HUES64 (cell line): ENCODE measurements at regions not wholly inside any gene's neighbourhood (a gene's known extent, or its start where the extent isn't known, plus 50 kb on each side); places are given as distances from the start of the nearest gene placed in this dataset.

Experiments used
- H3K27ac ChIP-seq: 2 replicates; pipeline ENCODE4 v1.7.0; 2013; ENCODE audit warnings: low read depth, low read length, inconsistent platforms
- H3K27me3 ChIP-seq: 2 replicates; pipeline ENCODE4 v1.6.1; 2013; ENCODE audit warnings: mild to moderate bottlenecking, low read length; ENCODE audit not compliant: insufficient read depth
- H3K36me3 ChIP-seq: 2 replicates; pipeline ENCODE4 v1.6.1; 2013; ENCODE audit warnings: mild to moderate bottlenecking, low read length; ENCODE audit not compliant: insufficient read depth
- H3K4me1 ChIP-seq: 2 replicates; pipeline ENCODE4 v1.6.1; 2013; ENCODE audit warnings: mild to moderate bottlenecking, low read length, moderate library complexity; ENCODE audit not compliant: insufficient read depth
- H3K4me3 ChIP-seq: 2 replicates; pipeline ENCODE4 v1.5.1; 2013; ENCODE audit warnings: mild to moderate bottlenecking, low read length, moderate library complexity
- H3K9ac ChIP-seq: 2 replicates; pipeline ENCODE4 v1.6.1; 2013; ENCODE audit warnings: mild to moderate bottlenecking, low read depth, low read length
- H3K9me3 ChIP-seq: 2 replicates; pipeline ENCODE4 v1.6.1; 2013; ENCODE audit warnings: low read depth, low read length; ENCODE audit not compliant: insufficient read depth
- WGBS: fragments of 150-250, 120-280 bp; methylation state at CpG from one replicate; pipeline ENCODE4 v1.1.7; 2013; ENCODE audit warnings: missing lambda C conversion rate; 5-methylcytosine and 5-hydroxymethylcytosine counted together

DNA sequence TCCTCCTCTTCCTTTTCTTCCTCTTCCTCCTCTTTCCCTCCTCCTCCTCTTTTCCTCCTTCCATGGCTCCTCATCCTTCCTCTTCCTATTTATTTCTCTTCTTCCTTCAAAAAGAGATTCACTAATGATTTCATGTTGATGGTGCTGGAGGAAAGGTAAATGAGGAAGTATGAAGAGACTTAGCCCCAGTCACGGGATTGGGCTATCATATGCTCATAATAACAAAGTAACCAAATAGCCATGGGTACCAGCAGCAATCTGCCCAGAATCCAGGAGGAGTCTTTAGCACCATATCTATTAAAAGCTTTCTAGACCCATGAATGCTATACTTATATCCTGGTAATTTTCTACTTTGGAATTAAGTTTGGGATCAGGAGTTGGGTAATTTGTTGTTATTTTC, 910.9 kb upstream of the MAP3K7 start:
- 89% methylated on average over 1 of the region's 1 CpG for WGBS
- no peaks in the 10 kb centered on the region for H3K36me3 ChIP-seq
- no peaks in the 10 kb centered on the region for H3K4me1 ChIP-seq
- no peak overlapping the region for H3K4me3 ChIP-seq
- H3K9ac ChIP-seq, result no peak overlapping the region
- no peaks in the 10 kb centered on the region for H3K27me3 ChIP-seq
- no peaks in the 10 kb centered on the region for H3K9me3 ChIP-seq
- no peak overlapping the region for H3K27ac ChIP-seq

DNA sequence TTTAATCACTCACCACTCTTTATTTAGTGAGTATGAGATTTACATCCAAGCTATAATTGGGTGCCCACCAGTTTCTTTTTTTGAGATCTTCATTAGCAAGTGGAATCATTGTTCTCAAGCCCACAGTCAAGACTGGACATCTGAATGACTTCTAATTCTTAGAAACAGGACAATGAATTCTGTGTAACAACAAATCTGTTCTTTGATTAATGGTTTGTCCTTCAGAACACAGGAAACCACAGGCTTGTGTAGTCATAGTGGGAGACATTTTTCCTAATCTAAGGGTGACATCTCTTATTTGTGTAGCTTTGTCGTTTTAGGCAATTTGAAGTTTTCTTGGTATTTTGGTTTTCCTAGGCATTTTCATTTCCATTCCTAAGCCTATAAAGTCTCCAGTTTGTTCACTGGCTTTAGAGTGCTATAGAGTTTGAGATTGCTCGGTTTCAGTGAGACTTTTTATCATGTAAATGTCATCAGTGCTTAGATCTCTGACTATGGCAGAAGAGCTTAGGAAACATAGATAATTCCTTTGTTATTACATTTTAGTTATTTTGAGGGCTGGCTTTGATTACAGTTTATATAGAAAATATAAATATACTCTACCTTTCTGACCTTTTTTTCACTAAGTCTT, 903.9 kb upstream of the MAP3K7 start:
- Histone ChIP-seq H3K4me1 (peaks cover 17% of the 10 kb centered on the region), H3K9me3 (no peaks in the 10 kb centered on the region), H3K27me3 (no peaks in the 10 kb centered on the region), H3K9ac (no peak overlapping the region), H3K4me3 (no peak overlapping the region), H3K27ac (no peak overlapping the region), H3K36me3 (no peaks in the 10 kb centered on the region)
- WGBS, result 48% methylated on average over 2 of the region's 2 CpGs

DNA sequence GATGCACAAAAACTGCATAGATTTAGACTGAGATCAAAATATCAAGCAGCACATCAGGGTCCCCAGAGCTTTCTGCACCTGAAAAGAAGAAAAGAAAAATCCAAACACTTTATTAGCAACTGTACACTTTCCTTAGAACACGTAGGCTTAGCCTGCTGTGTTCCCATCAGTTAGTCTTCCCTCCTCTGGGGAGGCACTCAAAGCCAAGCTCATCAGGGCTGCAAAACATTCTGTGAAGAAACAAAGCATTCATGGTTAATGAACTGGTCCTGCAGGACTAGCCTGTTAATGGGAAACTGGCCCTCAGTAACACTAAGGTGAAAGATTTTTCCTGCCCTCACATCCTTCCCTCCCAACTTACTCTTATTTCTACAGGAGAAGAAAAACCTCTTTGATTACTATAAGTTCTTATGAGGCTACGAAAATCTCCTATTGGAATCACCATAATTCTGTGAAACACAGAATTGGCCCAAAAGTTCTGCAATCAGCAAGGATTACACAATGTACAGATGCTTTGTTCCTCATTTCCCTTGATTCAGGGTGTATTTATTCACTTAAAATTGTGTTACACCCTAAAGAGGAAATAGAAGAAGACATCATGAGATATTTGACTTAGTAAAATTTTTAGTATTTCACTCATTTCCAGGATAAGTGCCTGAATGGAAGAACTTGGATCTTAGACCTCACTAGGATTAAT, 901.0 kb upstream of the MAP3K7 start:
- peaks cover 17% of the 10 kb centered on the region for H3K4me1 ChIP-seq
- H3K27ac ChIP-seq, result no peak overlapping the region
- H3K27me3 ChIP-seq, result no peaks in the 10 kb centered on the region
- 76% methylated on average over 2 of the region's 2 CpGs for WGBS
- H3K36me3 ChIP-seq, result no peaks in the 10 kb centered on the region
- H3K9ac ChIP-seq, result no peak overlapping the region
- no peak overlapping the region for H3K4me3 ChIP-seq
- no peaks in the 10 kb centered on the region for H3K9me3 ChIP-seq

DNA sequence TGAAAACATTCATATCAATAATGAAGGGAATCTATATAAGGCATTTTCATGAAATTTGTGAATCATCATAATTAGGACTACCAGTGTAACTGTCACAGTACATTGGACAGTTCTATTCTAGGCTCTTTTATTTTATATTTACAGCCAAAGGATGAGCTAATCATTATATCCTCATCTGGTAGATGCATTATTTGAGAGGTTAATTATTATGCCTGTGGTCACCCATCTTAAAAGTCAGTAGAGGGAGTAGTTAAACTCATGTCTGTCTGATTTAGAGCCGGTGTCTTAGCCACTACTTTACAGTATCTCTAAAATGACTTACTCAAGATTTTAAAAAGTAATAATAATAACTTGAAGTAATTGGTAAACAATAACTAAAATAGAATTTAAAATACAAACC, 899.3 kb upstream of the MAP3K7 start:
- Histone ChIP-seq H3K4me3 (no peak overlapping the region), H3K9ac (no peak overlapping the region), H3K36me3 (no peaks in the 10 kb centered on the region), H3K27ac (no peak overlapping the region), H3K27me3 (no peaks in the 10 kb centered on the region), H3K9me3 (no peaks in the 10 kb centered on the region), H3K4me1 (peaks cover 14% of the 10 kb centered on the region)
- 100% methylated on average over 1 of the region's 1 CpG for WGBS

DNA sequence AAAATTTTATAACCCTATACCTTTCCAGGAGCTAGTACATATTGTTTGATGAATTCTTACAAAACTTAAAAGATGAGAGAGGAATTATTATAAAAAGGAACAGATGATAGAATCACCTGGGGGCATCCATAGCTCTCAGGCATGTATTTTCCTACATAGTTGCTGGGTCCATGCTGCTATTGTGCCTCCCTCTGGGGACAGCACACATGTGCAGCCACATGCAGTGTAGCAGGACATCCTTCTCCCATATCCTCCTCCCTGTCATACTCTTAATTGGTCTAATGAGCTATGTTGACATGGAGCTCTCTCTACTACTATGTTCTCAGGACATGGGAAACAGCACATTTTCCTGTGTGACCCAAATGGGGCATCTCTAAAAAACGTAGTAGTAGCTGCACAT, 898.2 kb upstream of the MAP3K7 start:
- H3K4me1 ChIP-seq, result peaks cover 7% of the 10 kb centered on the region; the same call in 1 of the 2 replicates
- 81% methylated on average over 1 of the region's 1 CpG for whole genome bisulfite sequencing
- no peaks in the 10 kb centered on the region for H3K27me3 ChIP-seq
- H3K27ac ChIP-seq, result no peak overlapping the region
- no peaks in the 10 kb centered on the region for H3K36me3 ChIP-seq
- no peaks in the 10 kb centered on the region for H3K9me3 ChIP-seq
- no peak overlapping the region for H3K4me3 ChIP-seq
- no peak overlapping the region for H3K9ac ChIP-seq

DNA sequence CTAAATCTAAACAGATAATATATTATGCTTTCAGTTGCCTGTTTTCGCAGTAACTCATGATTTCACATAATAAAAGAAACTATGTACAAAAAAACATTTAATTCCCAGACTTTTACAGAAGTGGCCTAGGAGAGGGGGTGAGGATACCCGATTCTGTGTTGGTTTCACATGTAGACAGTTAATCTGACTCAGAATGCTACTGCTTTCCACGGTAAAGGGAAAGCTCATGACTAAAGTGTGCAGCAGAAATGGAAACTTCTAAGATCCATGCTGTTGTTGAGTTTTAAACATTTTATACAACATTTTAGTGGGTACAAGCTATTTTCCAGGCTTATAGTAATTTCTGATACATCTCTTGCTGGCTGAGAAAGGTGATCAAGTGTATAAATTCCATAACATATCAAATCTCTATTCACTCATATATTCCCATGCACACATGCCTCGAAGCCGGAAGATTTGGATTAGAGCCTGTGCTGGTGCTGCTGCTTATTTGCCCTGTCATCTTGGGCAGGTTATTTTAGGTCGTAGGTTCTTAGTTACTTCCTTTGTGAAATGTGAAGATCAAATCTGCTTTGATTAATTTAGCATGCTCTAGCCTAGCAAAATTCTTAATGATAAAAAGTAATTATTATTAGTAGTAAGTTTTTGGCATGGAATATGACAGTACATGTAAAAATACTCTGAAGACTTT, 896.7 kb upstream of the MAP3K7 start:
- Histone ChIP-seq H3K9me3 (no peaks in the 10 kb centered on the region), H3K27ac (no peak overlapping the region), H3K4me1 (peaks cover 7% of the 10 kb centered on the region; the same call in 1 of the 2 replicates), H3K4me3 (no peak overlapping the region), H3K36me3 (no peaks in the 10 kb centered on the region), H3K9ac (no peak overlapping the region), H3K27me3 (no peaks in the 10 kb centered on the region)
- 95% methylated on average over 6 of the region's 6 CpGs for WGBS

DNA sequence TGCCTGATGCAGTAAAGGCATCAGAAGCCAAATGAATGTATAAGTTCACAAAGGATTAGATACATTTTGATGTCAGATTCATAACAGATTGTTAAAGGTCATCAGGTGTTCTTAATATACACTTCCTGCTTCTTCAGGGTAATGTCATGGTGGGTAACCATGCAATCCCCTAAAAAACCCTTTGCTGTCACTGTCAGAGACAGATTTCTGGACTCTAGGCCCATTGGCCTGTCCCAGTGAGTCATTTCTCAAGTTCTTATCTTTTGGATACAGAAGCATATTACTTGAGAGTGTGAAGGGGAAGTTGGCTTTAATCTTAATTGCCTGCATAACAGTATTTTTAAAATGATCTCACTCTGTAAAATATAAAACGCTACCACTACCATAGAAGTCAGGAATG, 895.6 kb upstream of the MAP3K7 start:
- 100% methylated on average over 1 of the region's 1 CpG for WGBS

DNA sequence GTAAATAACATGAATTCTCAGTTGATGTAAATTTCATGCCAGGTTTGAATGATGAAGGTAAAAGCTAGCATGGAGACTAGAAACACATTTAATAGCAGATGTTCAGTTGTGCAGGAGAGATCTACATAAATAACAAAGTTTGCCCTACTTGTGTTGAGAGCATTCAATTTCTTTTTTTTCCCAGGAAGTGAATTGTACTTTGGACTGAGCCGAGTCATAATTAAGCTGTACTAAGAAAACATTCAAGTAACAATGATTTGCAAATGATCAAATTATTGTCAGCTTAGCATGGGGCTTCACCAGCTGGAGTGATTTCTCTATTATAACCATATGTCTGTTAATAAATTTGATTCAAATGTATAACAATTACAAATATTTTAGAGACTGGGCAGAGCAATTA, 893.5 kb upstream of the MAP3K7 start:
- Histone ChIP-seq H3K27ac (no peak overlapping the region), H3K27me3 (no peaks in the 10 kb centered on the region), H3K4me1 (0 out of 2 replicates have a peak, but pooled peaks cover 6% of the 10 kb centered on the region), H3K4me3 (no peak overlapping the region), H3K9ac (no peak overlapping the region), H3K36me3 (no peaks in the 10 kb centered on the region), H3K9me3 (no peaks in the 10 kb centered on the region)
- no CpG with 5 or more reads among the region's 1 CpG for WGBS

More for the DNA sequence above, 895.6 kb upstream of the MAP3K7 start:
- no peaks in the 10 kb centered on the region for H3K36me3 ChIP-seq
- no peaks in the 10 kb centered on the region for H3K9me3 ChIP-seq
- peaks cover 1% of the 10 kb centered on the region; the same call in 1 of the 2 replicates for H3K4me1 ChIP-seq
- no peak overlapping the region for H3K9ac ChIP-seq
- H3K27me3 ChIP-seq, result no peaks in the 10 kb centered on the region
- no peak overlapping the region for H3K4me3 ChIP-seq
- no peak overlapping the region for H3K27ac ChIP-seq

DNA sequence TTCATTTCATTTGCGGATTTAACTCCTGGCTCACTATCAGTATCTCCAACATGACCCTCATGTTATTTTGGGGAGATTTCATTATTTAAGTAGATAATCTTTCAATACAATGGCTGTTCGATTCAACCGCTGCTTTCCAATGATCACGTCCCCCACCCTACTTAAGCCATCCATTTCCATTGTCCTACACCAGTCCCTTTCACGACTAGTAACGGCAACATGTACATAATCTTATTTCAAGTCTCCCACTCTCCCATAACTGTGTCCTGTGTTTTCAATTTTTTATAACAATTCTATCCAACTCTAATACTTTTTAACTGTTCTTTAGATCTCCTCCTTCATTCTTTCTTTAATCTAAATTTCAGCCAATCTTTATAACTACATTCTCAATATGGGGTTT, 890.8 kb upstream of the MAP3K7 start:
- Histone ChIP-seq H3K27me3 (no peaks in the 10 kb centered on the region), H3K27ac (no peak overlapping the region), H3K36me3 (no peaks in the 10 kb centered on the region), H3K9me3 (no peaks in the 10 kb centered on the region), H3K4me3 (no peak overlapping the region), H3K9ac (no peak overlapping the region), H3K4me1 (0 out of 2 replicates have a peak, but pooled peaks cover 6% of the 10 kb centered on the region)
- WGBS, result 95% methylated on average over 6 of the region's 6 CpGs

DNA sequence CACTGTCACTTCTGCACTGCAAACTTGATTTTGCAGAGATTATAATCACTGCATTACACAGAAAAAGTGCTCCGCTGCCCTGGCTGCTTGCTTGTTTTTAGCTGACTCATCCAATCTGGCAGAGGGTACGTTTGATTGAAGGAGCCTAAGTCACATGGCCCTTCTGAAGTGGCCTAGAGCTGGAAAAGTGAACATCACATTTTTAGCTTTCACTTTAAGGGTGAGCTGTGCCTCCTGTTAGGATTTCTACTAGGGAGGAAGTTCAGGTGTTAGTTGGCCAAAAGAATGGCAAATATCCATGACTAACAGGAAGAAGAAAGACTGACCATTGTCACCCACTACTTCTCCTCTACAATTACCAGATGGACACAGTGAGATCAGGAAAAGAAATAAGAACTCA, 889.1 kb upstream of the MAP3K7 start:
- Histone ChIP-seq H3K27me3 (no peaks in the 10 kb centered on the region), H3K27ac (no peak overlapping the region), H3K4me1 (0 out of 2 replicates have a peak, but pooled peaks cover 6% of the 10 kb centered on the region), H3K36me3 (no peaks in the 10 kb centered on the region), H3K9ac (no peak overlapping the region), H3K4me3 (no peak overlapping the region), H3K9me3 (no peaks in the 10 kb centered on the region)
- WGBS, result 78% methylated on average over 2 of the region's 2 CpGs

DNA sequence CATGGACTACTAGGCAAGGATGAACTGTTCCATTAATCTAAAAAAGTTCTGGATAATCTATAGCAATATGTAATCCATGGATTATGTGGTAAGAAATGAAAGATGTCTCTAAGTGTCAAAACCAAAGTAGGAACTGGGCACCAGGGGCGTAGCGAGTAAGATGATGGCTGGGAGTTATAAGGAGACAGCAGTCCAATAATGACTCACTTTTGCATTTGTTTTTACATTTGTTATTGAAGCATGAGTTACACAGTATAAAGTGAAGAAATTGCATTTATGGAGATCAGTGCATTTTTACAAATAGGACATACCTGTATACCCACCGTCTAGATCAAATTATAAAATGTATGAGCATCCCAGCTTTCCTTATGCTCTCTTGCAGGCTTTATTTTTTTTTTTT, 878.5 kb upstream of the MAP3K7 start:
- Histone ChIP-seq H3K9ac (no peak overlapping the region), H3K9me3 (no peaks in the 10 kb centered on the region), H3K36me3 (no peaks in the 10 kb centered on the region), H3K27me3 (no peaks in the 10 kb centered on the region), H3K4me3 (no peak overlapping the region), H3K4me1 (no peaks in the 10 kb centered on the region), H3K27ac (no peak overlapping the region)
- WGBS, result 99% methylated on average over 3 of the region's 3 CpGs
